ENCODE measurements at regions not wholly inside any gene's neighbourhood (a gene's known extent, or its start where the extent isn't known, plus 50 kb on each side); places are given as distances from the start of the nearest gene placed in this dataset.

GRCh38 chr4:31141832-31142142 is 421.6 kb downstream of the PCDH7 start:
- no peak for DNase-seq (ENCODE audit: extremely low spot score)
- ChIA-PET CTCF (interaction anchor here (1.6 kb wide), 1 partner anchor 209 kb away, joined by 3 read pairs; no protein-coding TSS in a partner anchor), POLR2A (no interaction called here)
- no peak for TF ChIP-seq CTCF (IDR thresholded peaks at IDR 0.05; ENCODE audit: control extremely low read depth, extremely low read depth, low read depth, missing control alignments)

GRCh38 chr4:31146366-31146765 is 426.2 kb downstream of the PCDH7 start:
- CTCF ChIA-PET: no interaction called here
- POLR2A ChIA-PET: no interaction called here
- no peak for DNase-seq (ENCODE audit: extremely low spot score)
- TF ChIP-seq CTCF (IDR thresholded peaks at IDR 0.05; ENCODE audit: control extremely low read depth, extremely low read depth, low read depth, missing control alignments): no peak

GRCh38 chr4:31148990-31149389 is 428.8 kb downstream of the PCDH7 start:
- no peak for TF ChIP-seq CTCF (IDR thresholded peaks at IDR 0.05; ENCODE audit: control extremely low read depth, extremely low read depth, low read depth, missing control alignments)
- ChIA-PET CTCF (no interaction called here), POLR2A (no interaction called here)
- DNase-seq (ENCODE audit: extremely low spot score): no peak

GRCh38 chr4:31156221-31156620 is 436.1 kb downstream of the PCDH7 start:
- no peak for DNase-seq (ENCODE audit: extremely low spot score)
- TF ChIP-seq CTCF (IDR thresholded peaks at IDR 0.05; ENCODE audit: control extremely low read depth, extremely low read depth, low read depth, missing control alignments): no peak
- ChIA-PET POLR2A (no interaction called here), CTCF (no interaction called here)

- TF ChIP-seq CTCF (IDR thresholded peaks at IDR 0.05; ENCODE audit: control extremely low read depth, extremely low read depth, low read depth, missing control alignments): no peak
- DNase-seq (ENCODE audit: extremely low spot score): no peak
- ChIA-PET CTCF (no interaction called here), POLR2A (no interaction called here)
These were observed 440.0 kb downstream of the PCDH7 start for GRCh38 chr4:31160146-31160545.

GRCh38 chr4:31169846-31170245 is 449.7 kb downstream of the PCDH7 start:
- TF ChIP-seq CTCF (IDR thresholded peaks at IDR 0.05; ENCODE audit: control extremely low read depth, extremely low read depth, low read depth, missing control alignments): no peak
- DNase-seq (ENCODE audit: extremely low spot score): no peak
- ChIA-PET CTCF (interaction anchor here (1.1 to 1.4 kb wide), 3 partner anchors 10 to 38 kb away, joined by 3 to 4 read pairs (median 3); no protein-coding TSS in a partner anchor), POLR2A (no interaction called here)

GRCh38 chr4:31171362-31171761 is 451.2 kb downstream of the PCDH7 start:
- POLR2A ChIA-PET: no interaction called here
- no peak for TF ChIP-seq CTCF (IDR thresholded peaks at IDR 0.05; ENCODE audit: control extremely low read depth, extremely low read depth, low read depth, missing control alignments)
- CTCF ChIA-PET: no interaction called here
- DNase-seq (ENCODE audit: extremely low spot score): no peak
